A673 (cell line): ENCODE measurements at regions not wholly inside any gene's neighbourhood (a gene's known extent, or its start where the extent isn't known, plus 50 kb on each side); places are given as distances from the start of the nearest gene placed in this dataset.

Experiments used
- BruUV-seq: library from RNA; stranded (reverse); fragments of 400-500 nt; replicated peaks from 2 replicates; lab custom pipeline; 2021; lab: Mats Ljungman, UMichigan
- CTCF ChIA-PET: fragments of 300-600 bp; sonication (Branson Sonifier 250); formaldehyde crosslinking; loops from one replicate; lab custom pipeline; 2022; ENCODE audit warnings: antibody characterized with exemption; lab: Charles Lee
- POLR2A ChIA-PET: fragments of 300-600 bp; sonication (Branson Sonifier 250); formaldehyde crosslinking; loops from one replicate; lab custom pipeline; 2022; ENCODE audit warnings: antibody characterized with exemption; ENCODE audit not compliant: low non-redundant PET; lab: Charles Lee
- DNase-seq: peaks from one replicate; pipeline ENCODE4 v3.0.0-alpha.2; 2015; ENCODE audit warnings: low spot score
- H3K27ac ChIP-seq: fragments of 200-600 bp; sonication (generic); 2 replicates; pipeline ENCODE4 v1.5.1; 2016; ENCODE audit warnings: mixed run types, low read depth, mild to moderate bottlenecking, mixed read lengths, antibody characterized with exemption, low read length; ENCODE audit not compliant: poor library complexity, severe bottlenecking
- H3K27me3 ChIP-seq: fragments of 200-600 bp; sonication (generic); replicated peaks from 2 replicates; pipeline ENCODE4 v1.6.1; 2017; ENCODE audit warnings: mixed run types, low read depth, mild to moderate bottlenecking, mixed read lengths, antibody characterized with exemption, low read length; ENCODE audit not compliant: insufficient read depth, poor library complexity
- H3K36me3 ChIP-seq: fragments of 200-600 bp; sonication (generic); 2 replicates; pipeline ENCODE4 v1.6.1; 2016; ENCODE audit warnings: mixed run types, mild to moderate bottlenecking, mixed read lengths, antibody characterized with exemption, low read length; ENCODE audit not compliant: insufficient read depth, poor library complexity, severe bottlenecking
- H3K4me1 ChIP-seq: fragments of 200-600 bp; sonication (generic); 2 replicates; pipeline ENCODE4 v1.6.1; 2017; ENCODE audit warnings: mixed run types, mild to moderate bottlenecking, mixed read lengths, antibody characterized with exemption, low read length; ENCODE audit not compliant: insufficient read depth, poor library complexity, severe bottlenecking
- H3K4me3 ChIP-seq: fragments of 200-600 bp; sonication (generic); 2 replicates; pipeline ENCODE4 v1.5.1; 2016; ENCODE audit warnings: low read depth, mixed run types, mild to moderate bottlenecking, mixed read lengths, low read length; ENCODE audit not compliant: poor library complexity, severe bottlenecking
- H3K9me3 ChIP-seq: fragments of 200-600 bp; sonication (generic); 2 replicates; pipeline ENCODE4 v1.6.1; 2016; ENCODE audit warnings: mixed run types, low read depth, mild to moderate bottlenecking, mixed read lengths, antibody characterized with exemption, low read length; ENCODE audit not compliant: poor library complexity, severe bottlenecking
- EZH2 ChIP-seq: fragments of 200-600 bp; sonication (generic); IDR thresholded peaks from 2 replicates; pipeline ENCODE4 v1.6.1; 2017; ENCODE audit warnings: borderline replicate concordance, low read depth, mild to moderate bottlenecking, mixed read lengths, antibody characterized with exemption, low read length; ENCODE audit not compliant: poor library complexity, severe bottlenecking
- intact Hi-C: fragments of 100-400 bp; cut with micrococcal nuclease; formaldehyde crosslinking; loops from one replicate; pipeline ENCODE4 v1.10.0; 2022; ENCODE audit not compliant: unreplicated experiment
- TF ChIP-seq, protein P1 (sequence below): fragments of 300-800, 200-600 bp; sonication (generic); conservative IDR thresholded peaks from 2 replicates; pipeline ENCODE4 v1.5.1; 2017; ENCODE audit warnings: low read depth, mild to moderate bottlenecking, antibody characterized with exemption, low read length, moderate library complexity, mixed read lengths

DNA sequence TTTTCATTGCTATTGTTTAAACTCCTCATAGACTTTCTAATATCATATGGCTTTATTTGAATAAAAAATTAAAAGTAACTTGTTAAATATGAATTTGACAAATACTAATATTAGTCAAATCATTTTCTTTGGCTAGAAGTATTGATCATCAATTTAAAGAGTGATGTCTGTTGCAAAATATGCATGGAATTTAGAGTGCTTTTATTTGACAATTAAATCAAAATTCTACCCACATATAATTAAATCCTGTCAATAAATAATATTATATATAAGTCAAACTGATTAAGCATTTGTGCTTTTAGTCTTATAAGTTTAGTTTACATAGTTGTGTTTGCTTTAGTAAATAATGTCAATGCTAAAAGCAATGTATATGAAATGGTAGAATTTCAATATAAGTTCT is 318.6 kb upstream of the ROBO1 start:
- intact Hi-C loops = no loop called here
- H3K9me3 ChIP-seq = no peaks in the 10 kb centered on the region
- no peaks in the 10 kb centered on the region for H3K36me3 ChIP-seq
- BruUV-seq = no TSS peak
- no peak overlapping the region for H3K4me3 ChIP-seq
- CTCF ChIA-PET = no interaction called here
- TF ChIP-seq, protein P1, sequence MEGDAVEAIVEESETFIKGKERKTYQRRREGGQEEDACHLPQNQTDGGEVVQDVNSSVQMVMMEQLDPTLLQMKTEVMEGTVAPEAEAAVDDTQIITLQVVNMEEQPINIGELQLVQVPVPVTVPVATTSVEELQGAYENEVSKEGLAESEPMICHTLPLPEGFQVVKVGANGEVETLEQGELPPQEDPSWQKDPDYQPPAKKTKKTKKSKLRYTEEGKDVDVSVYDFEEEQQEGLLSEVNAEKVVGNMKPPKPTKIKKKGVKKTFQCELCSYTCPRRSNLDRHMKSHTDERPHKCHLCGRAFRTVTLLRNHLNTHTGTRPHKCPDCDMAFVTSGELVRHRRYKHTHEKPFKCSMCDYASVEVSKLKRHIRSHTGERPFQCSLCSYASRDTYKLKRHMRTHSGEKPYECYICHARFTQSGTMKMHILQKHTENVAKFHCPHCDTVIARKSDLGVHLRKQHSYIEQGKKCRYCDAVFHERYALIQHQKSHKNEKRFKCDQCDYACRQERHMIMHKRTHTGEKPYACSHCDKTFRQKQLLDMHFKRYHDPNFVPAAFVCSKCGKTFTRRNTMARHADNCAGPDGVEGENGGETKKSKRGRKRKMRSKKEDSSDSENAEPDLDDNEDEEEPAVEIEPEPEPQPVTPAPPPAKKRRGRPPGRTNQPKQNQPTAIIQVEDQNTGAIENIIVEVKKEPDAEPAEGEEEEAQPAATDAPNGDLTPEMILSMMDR = no peak
- no peak for TF ChIP-seq EZH2
- no peak for DNase-seq
- POLR2A ChIA-PET = no interaction called here
- no peak overlapping the region for H3K27ac ChIP-seq
- no peaks in the 10 kb centered on the region for H3K27me3 ChIP-seq
- H3K4me1 ChIP-seq = peaks cover 10% of the 10 kb centered on the region

DNA sequence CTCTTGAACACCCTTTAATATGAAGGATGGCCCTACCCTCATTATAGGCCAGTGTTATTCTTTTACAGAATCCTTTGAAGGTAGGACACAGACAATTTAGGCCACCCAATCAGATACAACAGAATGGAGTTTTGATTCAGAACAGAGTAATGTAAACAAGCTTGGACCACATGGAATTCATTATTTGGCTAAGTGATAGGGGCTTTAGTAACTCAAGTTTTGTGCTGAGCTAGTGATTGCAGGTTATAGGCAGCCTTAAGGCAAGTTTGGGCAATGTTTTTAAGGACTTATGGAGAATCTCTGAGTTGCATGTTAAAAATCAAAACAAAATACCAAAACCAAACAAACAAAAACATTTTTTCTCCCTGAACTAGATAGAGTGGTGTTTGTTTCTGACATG is 312.1 kb upstream of the ROBO1 start:
- Histone ChIP-seq H3K36me3 (no peaks in the 10 kb centered on the region), H3K4me1 (no peaks in the 10 kb centered on the region), H3K27ac (no peak overlapping the region), H3K27me3 (no peaks in the 10 kb centered on the region), H3K4me3 (no peak overlapping the region), H3K9me3 (no peaks in the 10 kb centered on the region)
- DNase-seq = no peak
- BruUV-seq = no TSS peak
- TF ChIP-seq, protein P1 = no peak
- no peak for TF ChIP-seq EZH2
- intact Hi-C loops = no loop called here
- ChIA-PET CTCF (no interaction called here), POLR2A (no interaction called here)

DNA sequence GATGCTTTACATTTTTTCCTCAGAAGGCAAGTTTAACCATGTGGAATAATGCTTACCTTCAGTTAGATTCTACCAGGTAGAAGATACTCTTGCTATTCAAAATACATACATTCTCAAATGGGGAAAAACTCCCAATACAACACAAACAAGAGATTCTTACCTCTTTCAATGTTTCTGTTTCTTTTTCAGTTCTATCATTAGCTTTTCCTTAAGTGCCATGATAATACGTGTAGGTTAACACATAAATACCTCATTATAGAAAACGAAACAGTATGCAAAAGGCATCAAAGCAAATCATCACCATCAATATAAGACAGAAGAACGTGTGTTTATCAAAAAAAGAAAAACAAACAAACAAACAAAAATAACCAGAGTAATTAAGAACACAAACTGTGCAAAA is 300.7 kb upstream of the ROBO1 start:
- no TSS peak for BruUV-seq
- Histone ChIP-seq H3K9me3 (no peaks in the 10 kb centered on the region), H3K36me3 (no peaks in the 10 kb centered on the region), H3K4me3 (no peak overlapping the region), H3K27ac (no peak overlapping the region), H3K4me1 (no peaks in the 10 kb centered on the region), H3K27me3 (no peaks in the 10 kb centered on the region)
- intact Hi-C loops = no loop called here
- POLR2A ChIA-PET = no interaction called here
- CTCF ChIA-PET = no interaction called here
- no peak for TF ChIP-seq EZH2
- TF ChIP-seq, protein P1 = no peak
- DNase-seq = no peak

DNA sequence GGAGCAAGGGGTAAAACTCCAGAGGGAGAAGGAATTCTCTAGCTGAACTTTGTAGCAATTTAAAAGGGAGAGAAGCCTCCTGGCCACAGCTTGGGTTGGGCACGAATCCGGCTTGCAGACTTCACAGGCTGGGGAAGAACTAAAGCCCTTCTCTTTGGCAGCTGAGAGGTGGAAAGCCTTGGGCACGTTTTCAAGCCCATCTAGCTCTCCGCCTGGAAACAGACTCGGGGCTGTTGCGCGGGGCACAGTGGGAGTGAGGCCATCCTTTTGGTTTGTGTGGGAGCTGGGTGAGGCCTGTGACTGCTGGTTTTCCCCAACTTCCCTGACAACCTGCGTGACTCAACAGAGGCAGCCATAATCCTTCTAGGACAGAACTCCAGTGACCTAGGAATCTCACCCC is 295.7 kb upstream of the ROBO1 start:
- Histone ChIP-seq H3K36me3 (no peaks in the 10 kb centered on the region), H3K27ac (no peak overlapping the region), H3K4me1 (no peaks in the 10 kb centered on the region), H3K9me3 (no peaks in the 10 kb centered on the region), H3K27me3 (no peaks in the 10 kb centered on the region), H3K4me3 (no peak overlapping the region)
- BruUV-seq = no TSS peak
- intact Hi-C loops = no loop called here
- TF ChIP-seq EZH2 = no peak
- TF ChIP-seq, protein P1 = no peak
- no peak for DNase-seq
- POLR2A ChIA-PET = no interaction called here
- CTCF ChIA-PET = no interaction called here
